ENCODE measurements at regions not wholly inside any gene's neighbourhood (a gene's known extent, or its start where the extent isn't known, plus 50 kb on each side); places are given as distances from the start of the nearest gene placed in this dataset.

DNA sequence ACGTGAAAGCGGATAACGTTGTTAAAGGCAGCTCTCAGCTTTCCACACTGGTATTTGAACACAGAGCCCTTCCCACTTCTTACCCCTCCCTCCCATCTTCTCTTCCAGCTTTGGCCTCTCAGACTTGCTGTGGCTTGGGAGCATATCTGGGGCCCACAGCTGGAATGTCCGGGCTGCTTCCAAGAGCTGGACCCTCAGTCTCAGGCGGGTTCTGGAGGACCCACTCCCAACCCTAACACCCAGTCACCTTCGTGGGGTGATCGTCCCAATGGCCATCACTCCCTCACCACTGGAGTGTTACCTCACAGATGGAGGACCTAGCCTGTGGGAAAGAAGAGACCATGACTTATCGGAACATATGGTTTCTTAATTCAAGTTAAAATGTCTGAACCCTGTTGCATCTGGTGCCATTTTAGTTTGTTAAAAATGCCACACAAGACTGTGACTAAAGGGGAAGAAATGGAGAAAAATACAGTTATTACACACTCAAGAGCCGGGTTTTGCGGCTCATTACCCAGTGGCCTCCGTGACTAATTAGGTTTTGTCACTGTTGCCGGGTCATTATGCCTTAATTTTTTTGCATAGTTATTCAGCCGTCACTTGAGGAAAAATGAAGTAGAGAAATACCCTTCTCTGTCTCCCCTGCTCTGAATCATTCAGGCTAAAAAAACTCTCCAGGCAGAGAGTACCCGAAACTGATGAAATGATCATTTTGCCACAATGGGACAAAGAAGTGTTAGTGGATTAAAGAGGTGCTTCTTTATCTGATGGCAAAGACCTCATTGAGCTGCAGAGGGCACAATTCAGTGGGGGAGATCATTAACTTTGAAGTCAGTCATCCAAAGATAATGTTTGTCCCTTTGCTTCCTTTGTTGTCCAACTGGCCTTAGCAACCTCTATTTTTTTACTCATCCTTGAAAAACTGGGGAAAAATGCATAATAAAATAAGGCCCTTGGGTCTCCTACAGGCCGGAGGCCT is 87.2 kb upstream of the HTATIP2 start:
- H3K9me3 ChIP-seq: no peaks in the 10 kb centered on the region

DNA sequence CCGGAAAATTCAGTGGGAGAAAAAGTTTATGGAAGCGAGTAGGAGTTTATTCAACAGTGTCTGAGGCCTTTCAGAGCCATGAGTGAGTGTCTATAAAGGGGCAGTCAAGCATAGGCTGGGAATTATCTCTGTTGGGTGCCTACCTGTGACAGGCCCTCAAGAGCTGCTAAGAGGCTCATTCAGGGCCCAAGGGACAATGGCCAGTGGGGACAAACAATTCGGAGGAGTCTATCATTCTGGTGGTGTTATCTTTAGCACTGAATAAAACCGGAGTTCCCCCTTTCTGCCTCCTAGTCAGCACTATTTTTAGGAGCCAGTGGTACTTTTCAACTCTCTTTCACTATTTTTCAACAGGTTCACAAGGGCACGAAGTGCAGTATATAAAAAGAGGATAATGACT is 89.5 kb upstream of the HTATIP2 start:
- ATAC-seq (no peak), DNase-seq (no peak)
- 43 to 51% (median 46%) methylated on average over 5 of the region's 5 CpGs for whole genome bisulfite sequencing, 4 donors
- H3K4me3 ChIP-seq: no peak overlapping the region
- TF ChIP-seq, protein P1, sequence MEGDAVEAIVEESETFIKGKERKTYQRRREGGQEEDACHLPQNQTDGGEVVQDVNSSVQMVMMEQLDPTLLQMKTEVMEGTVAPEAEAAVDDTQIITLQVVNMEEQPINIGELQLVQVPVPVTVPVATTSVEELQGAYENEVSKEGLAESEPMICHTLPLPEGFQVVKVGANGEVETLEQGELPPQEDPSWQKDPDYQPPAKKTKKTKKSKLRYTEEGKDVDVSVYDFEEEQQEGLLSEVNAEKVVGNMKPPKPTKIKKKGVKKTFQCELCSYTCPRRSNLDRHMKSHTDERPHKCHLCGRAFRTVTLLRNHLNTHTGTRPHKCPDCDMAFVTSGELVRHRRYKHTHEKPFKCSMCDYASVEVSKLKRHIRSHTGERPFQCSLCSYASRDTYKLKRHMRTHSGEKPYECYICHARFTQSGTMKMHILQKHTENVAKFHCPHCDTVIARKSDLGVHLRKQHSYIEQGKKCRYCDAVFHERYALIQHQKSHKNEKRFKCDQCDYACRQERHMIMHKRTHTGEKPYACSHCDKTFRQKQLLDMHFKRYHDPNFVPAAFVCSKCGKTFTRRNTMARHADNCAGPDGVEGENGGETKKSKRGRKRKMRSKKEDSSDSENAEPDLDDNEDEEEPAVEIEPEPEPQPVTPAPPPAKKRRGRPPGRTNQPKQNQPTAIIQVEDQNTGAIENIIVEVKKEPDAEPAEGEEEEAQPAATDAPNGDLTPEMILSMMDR (IDR thresholded peaks at IDR 0.05): no peak
- TF ChIP-seq POLR2A (IDR thresholded peaks at IDR 0.05): no peak
- no peaks in the 10 kb centered on the region for H3K4me1 ChIP-seq
- no peaks in the 10 kb centered on the region for H3K9me3 ChIP-seq
- no peaks in the 10 kb centered on the region for H3K36me3 ChIP-seq
- peaks cover 0 to 13% (median 0%) of the 10 kb centered on the region in 9 donors for H3K27me3 ChIP-seq
- H3K27ac ChIP-seq: no peak overlapping the region
- intact Hi-C loops (cut with DNase I): no loop called here

More for the DNA sequence above, 87.2 kb upstream of the HTATIP2 start:
- Histone ChIP-seq H3K27ac (no peak overlapping the region), H3K4me1 (no peaks in the 10 kb centered on the region), H3K4me3 (no peak overlapping the region), H3K36me3 (no peaks in the 10 kb centered on the region), H3K27me3 (peaks cover 0 to 10% (median 0%) of the 10 kb centered on the region in 9 donors)
- intact Hi-C loops (cut with DNase I): no loop called here
- ATAC-seq (no peak), DNase-seq (no peak)
- TF ChIP-seq POLR2A (IDR thresholded peaks at IDR 0.05): no peak
- TF ChIP-seq, protein P1 (IDR thresholded peaks at IDR 0.05): no peak
- WGBS, 4 donors: 89 to 94% (median 93%) methylated on average over 15 of the region's 15 CpGs

DNA sequence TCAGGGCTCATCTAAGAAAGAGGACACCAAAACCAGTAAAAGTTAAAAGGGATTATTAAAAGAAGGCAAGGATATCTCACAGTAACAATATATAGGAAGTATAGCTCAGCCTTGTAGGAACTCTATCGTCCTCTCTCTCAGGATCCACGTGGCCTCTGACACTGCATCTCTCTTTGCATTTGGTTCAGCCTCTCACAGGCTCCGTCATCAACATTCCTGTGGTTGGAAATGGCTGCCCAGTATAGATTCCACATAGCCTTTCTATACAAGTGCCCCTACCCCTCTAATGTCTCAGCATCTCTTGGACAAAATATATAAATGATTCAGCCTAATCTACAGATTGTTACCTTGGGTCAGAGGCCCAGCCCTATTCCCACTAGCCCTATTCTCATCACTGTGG is 101.3 kb upstream of the DBX1 start:
- peaks cover 0 to 25% (median 0%) of the 10 kb centered on the region in 9 donors for H3K27me3 ChIP-seq
- no peaks in the 10 kb centered on the region for H3K9me3 ChIP-seq
- no peak overlapping the region for H3K27ac ChIP-seq
- H3K4me3 ChIP-seq: no peak overlapping the region
- intact Hi-C loops (cut with DNase I): no loop called here
- WGBS, 4 donors: 63 to 72% (median 68%) methylated on average over 3 of the region's 3 CpGs
- TF ChIP-seq POLR2A (IDR thresholded peaks at IDR 0.05): no peak
- TF ChIP-seq, protein P1 (IDR thresholded peaks at IDR 0.05): no peak
- no peaks in the 10 kb centered on the region for H3K36me3 ChIP-seq
- DNase-seq (no peak), ATAC-seq (no peak)
- H3K4me1 ChIP-seq: no peaks in the 10 kb centered on the region

DNA sequence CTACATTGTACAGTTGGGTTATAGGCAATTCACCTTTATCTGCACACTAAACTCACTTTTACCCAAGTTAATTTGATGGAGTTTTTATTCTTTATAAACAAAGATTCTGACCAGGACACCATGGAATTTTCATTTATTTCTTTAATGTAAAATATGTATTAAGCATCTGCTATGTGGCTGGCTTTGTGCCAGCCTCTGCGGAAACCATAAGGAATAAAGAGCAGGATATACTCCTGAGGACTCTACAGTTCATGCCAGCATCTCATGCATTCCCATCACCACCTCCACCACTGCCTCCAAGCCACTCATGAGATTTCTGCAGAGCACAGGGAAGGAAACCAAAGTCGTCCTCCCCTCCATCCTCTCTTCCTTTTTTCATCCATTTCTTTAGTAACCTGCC is 100.0 kb upstream of the DBX1 start:
- 40 to 64% (median 52%) methylated on average over 2 of the region's 2 CpGs for WGBS, 4 donors
- intact Hi-C loops (cut with DNase I): no loop called here
- ATAC-seq (no peak), DNase-seq (no peak)
- Histone ChIP-seq H3K4me1 (no peaks in the 10 kb centered on the region), H3K27ac (no peak overlapping the region), H3K36me3 (no peaks in the 10 kb centered on the region), H3K27me3 (peaks cover 0 to 25% (median 0%) of the 10 kb centered on the region in 9 donors), H3K4me3 (no peak overlapping the region), H3K9me3 (no peaks in the 10 kb centered on the region)
- TF ChIP-seq, protein P1 (IDR thresholded peaks at IDR 0.05): no peak
- TF ChIP-seq POLR2A (IDR thresholded peaks at IDR 0.05): no peak

All from heart left ventricle (tissue), 16 donors.